Stimulated activated CD4-positive, alpha-beta T cell treated with anti-CD3 and anti-CD28 coated beads, Interleukin-1b, Interleukin-23, amount 100 ng/mL, for 4 hours (primary cell): ENCODE measurements at regions not wholly inside any gene's neighbourhood (a gene's known extent, or its start where the extent isn't known, plus 50 kb on each side); places are given as distances from the start of the nearest gene placed in this dataset.

Experiments used
- DNase-seq, 2 donors: peaks; one replicate each; pipeline ENCODE4 v3.0.0-alpha.2; 2020; ENCODE audit warnings: low read depth in 2 of 2

- no peak for DNase-seq
Measured at GRCh38 chr3:170752571-170753155, 117.3 kb downstream of the RPL22L1 start.

- DNase-seq: no peak
Measured at GRCh38 chr3:170751899-170752293, 118.1 kb downstream of the RPL22L1 start.

GRCh38 chr3:170751083-170751898 is 118.7 kb downstream of the RPL22L1 start:
- no peak for DNase-seq

GRCh38 chr3:170750478-170750830 is 119.5 kb downstream of the RPL22L1 start:
- no peak for DNase-seq

GRCh38 chr3:170749765-170750477 is 120.1 kb downstream of the RPL22L1 start:
- DNase-seq: no peak

- DNase-seq: no peak
Measured at GRCh38 chr3:170749185-170749584, 120.8 kb downstream of the RPL22L1 start.

GRCh38 chr3:170746175-170746942 is 123.6 kb downstream of the RPL22L1 start:
- no peak for DNase-seq

- no peak for DNase-seq
Measured at GRCh38 chr3:170745211-170745718, 124.7 kb downstream of the RPL22L1 start.

GRCh38 chr3:170741756-170742529 is 128.1 kb downstream of the RPL22L1 start:
- no peak for DNase-seq

GRCh38 chr3:170740726-170741591 is 129.0 kb downstream of the RPL22L1 start:
- no peak for DNase-seq

GRCh38 chr3:170740285-170740684 is 129.7 kb downstream of the RPL22L1 start:
- no peak for DNase-seq

- no peak for DNase-seq
Measured at GRCh38 chr3:170739410-170739809, 130.6 kb downstream of the RPL22L1 start.

- DNase-seq: no peak
Measured at GRCh38 chr3:170738766-170739165, 131.2 kb downstream of the RPL22L1 start.

GRCh38 chr3:170737498-170738162 is 132.4 kb downstream of the RPL22L1 start:
- no peak for DNase-seq

- no peak for DNase-seq
Measured at GRCh38 chr3:170735821-170736220, 134.2 kb downstream of the RPL22L1 start.

- no peak for DNase-seq
Measured at GRCh38 chr3:170734735-170735065, 135.3 kb downstream of the RPL22L1 start.

GRCh38 chr3:170734043-170734734 is 135.8 kb downstream of the RPL22L1 start:
- no peak for DNase-seq

- DNase-seq: no peak
Measured at GRCh38 chr3:170732660-170733245, 137.2 kb downstream of the RPL22L1 start.

GRCh38 chr3:170731281-170731680 is 138.7 kb downstream of the RPL22L1 start:
- DNase-seq: no peak
